H1 (cell line): ENCODE measurements at regions not wholly inside any gene's neighbourhood (a gene's known extent, or its start where the extent isn't known, plus 50 kb on each side); places are given as distances from the start of the nearest gene placed in this dataset.

Source experiments
- CTCF ChIA-PET: fragments of 300-600 bp; sonication (Branson Sonifier 250); formaldehyde crosslinking; loops from one replicate; lab custom pipeline; 2021; ENCODE audit not compliant: partially characterized antibody; lab: Charles Lee
- POLR2A ChIA-PET: fragments of 300-600 bp; sonication (Branson Sonifier 250); formaldehyde crosslinking; loops from one replicate; lab custom pipeline; 2021; ENCODE audit warnings: inconsistent platforms; ENCODE audit not compliant: partially characterized antibody; lab: Charles Lee
- DNase-seq, 2 experiments: peaks; one replicate each; pipeline versions ENCODE4 v3.0.0 to v3.0.0-alpha.2; 2010 to 2022; ENCODE audit warnings: low spot score in 2 of 2, low read depth in 1 of 2, mixed read lengths in 1 of 2
- FAIRE-seq: peaks from 2 replicates; lab custom pipeline; 2011; peaks lifted over from hg19 to GRCh38; lab: Jason Lieb, UNC
- H2AFZ ChIP-seq: 2 replicates; pipeline ENCODE4 v1.8.1; 2012; ENCODE audit warnings: low read length, inconsistent platforms
- H2AK5ac ChIP-seq: 2 replicates; pipeline ENCODE4 v1.6.1; 2013; ENCODE audit warnings: low read depth, low read length
- H2BK120ac ChIP-seq: replicated peaks from 2 replicates; pipeline ENCODE3; 2013; ENCODE audit warnings: low read depth, low read length, inconsistent platforms
- H2BK12ac ChIP-seq: 2 replicates; pipeline ENCODE4 v1.6.1; 2013; ENCODE audit warnings: low read depth, low read length
- H2BK15ac ChIP-seq: 2 replicates; pipeline ENCODE4 v1.6.1; 2013; ENCODE audit warnings: low read length
- H2BK20ac ChIP-seq: 2 replicates; pipeline ENCODE4 v1.6.1; 2013; ENCODE audit warnings: low read length
- H2BK5ac ChIP-seq: 2 replicates; pipeline ENCODE4 v1.6.1; 2013; ENCODE audit warnings: low read depth, low read length
- H3K14ac ChIP-seq: 2 replicates; pipeline ENCODE4 v1.6.1; 2013; ENCODE audit warnings: inconsistent platforms; ENCODE audit not compliant: insufficient read length
- H3K18ac ChIP-seq: 2 replicates; pipeline ENCODE4 v1.6.1; 2013; ENCODE audit warnings: low read length; ENCODE audit errors: extremely low read depth
- H3K23ac ChIP-seq: 2 replicates; pipeline ENCODE4 v1.6.1; 2013; ENCODE audit warnings: inconsistent platforms; ENCODE audit not compliant: insufficient read length
- H3K23me2 ChIP-seq: 2 replicates; pipeline ENCODE4 v1.6.1; 2013; ENCODE audit warnings: low read depth, low read length
- H3K27ac ChIP-seq: 2 replicates; pipeline ENCODE4 v1.6.1; 2011; ENCODE audit warnings: low read depth, low read length, inconsistent platforms
- H3K27me3 ChIP-seq, 4 experiments: replicated peaks in 1 of 4; 1 replicate in 1 of 4; 2 replicates in 3 of 4; pipeline versions ENCODE4 v1.6.1 to v1.8.1; 2011 to 2013; ENCODE audit warnings: low read length in 3 of 4, mild to moderate bottlenecking in 3 of 4, inconsistent platforms in 2 of 4, mixed read lengths in 2 of 4, moderate library complexity in 1 of 4; ENCODE audit not compliant: control insufficient read depth in 3 of 4, insufficient read depth in 3 of 4; ENCODE audit errors: extremely low read depth in 1 of 4
- H3K36me3 ChIP-seq, 4 experiments: 2 replicates each; pipeline versions ENCODE4 v1.6.1 to v1.8.1; 2011 to 2013; ENCODE audit warnings: mild to moderate bottlenecking in 4 of 4, low read length in 3 of 4, moderate library complexity in 2 of 4, control low read depth in 1 of 4, inconsistent platforms in 1 of 4; ENCODE audit not compliant: insufficient read depth in 4 of 4, control insufficient read depth in 2 of 4
- H3K4ac ChIP-seq: replicated peaks from 2 replicates; pipeline ENCODE3; 2013; ENCODE audit warnings: low read length, low read depth, mixed read lengths, inconsistent platforms; ENCODE audit not compliant: insufficient read length
- H3K4me1 ChIP-seq, 4 experiments: replicated peaks in 1 of 4; 1 replicate in 1 of 4; 2 replicates in 3 of 4; pipeline versions ENCODE4 v1.6.1 to v1.8.1; 2011 to 2013; ENCODE audit warnings: low read length in 3 of 4, inconsistent platforms in 2 of 4, mixed read lengths in 1 of 4; ENCODE audit not compliant: insufficient read depth in 4 of 4, control insufficient read depth in 3 of 4
- H3K4me2 ChIP-seq, 2 experiments: 2 replicates each; pipeline versions ENCODE4 v1.6.1 to v1.8.1; 2011 to 2013; ENCODE audit warnings: low read depth in 2 of 2, low read length in 2 of 2, control low read depth in 1 of 2, inconsistent platforms in 1 of 2, mild to moderate bottlenecking in 1 of 2; ENCODE audit not compliant: insufficient read depth in 1 of 2
- H3K4me3 ChIP-seq, 4 experiments: fragments of 200-600, 300-600 bp in 1 of 4; sonication (generic), shearing (Covaris generic), sonication (Bioruptor Twin) in 1 of 4; 2 replicates each; pipeline versions ENCODE4 v1.5.1 to v1.8.1; 2011 to 2016; ENCODE audit warnings: low read length in 4 of 4, low read depth in 3 of 4, control low read depth in 2 of 4, inconsistent platforms in 2 of 4, mild to moderate bottlenecking in 2 of 4, mixed read lengths in 1 of 4, moderate library complexity in 1 of 4; ENCODE audit not compliant: insufficient read depth in 2 of 4; ENCODE audit errors: extremely low read depth in 1 of 4
- H3K56ac ChIP-seq: replicated peaks from 2 replicates; pipeline ENCODE3; 2013; ENCODE audit warnings: low read depth, mild to moderate bottlenecking, mixed read lengths, low read length, inconsistent platforms; ENCODE audit not compliant: insufficient read length
- H3K79me1 ChIP-seq: 2 replicates; pipeline ENCODE4 v1.6.1; 2013; ENCODE audit warnings: low read depth, low read length, control low read depth
- H3K79me2 ChIP-seq, 2 experiments: 2 replicates each; pipeline versions ENCODE4 v1.6.1 to v1.8.1; 2012 to 2013; ENCODE audit warnings: low read length in 2 of 2, mild to moderate bottlenecking in 2 of 2, inconsistent platforms in 1 of 2; ENCODE audit not compliant: insufficient read depth in 2 of 2, control insufficient read depth in 1 of 2
- H3K9ac ChIP-seq, 4 experiments: replicated peaks in 1 of 4; 1 replicate in 1 of 4; 2 replicates in 3 of 4; pipeline versions ENCODE4 v1.6.1 to v1.8.1; 2011 to 2013; ENCODE audit warnings: low read depth in 3 of 4, low read length in 3 of 4, control low read depth in 2 of 4, mild to moderate bottlenecking in 2 of 4, moderate library complexity in 2 of 4, inconsistent platforms in 1 of 4; ENCODE audit errors: extremely low read depth in 1 of 4
- H3K9me3 ChIP-seq, 2 experiments: 2 replicates each; pipeline versions ENCODE4 v1.6.1 to v1.8.1; 2012 to 2013; ENCODE audit warnings: mild to moderate bottlenecking in 2 of 2, moderate library complexity in 2 of 2, control low read depth in 1 of 2, inconsistent platforms in 1 of 2, low read depth in 1 of 2, low read length in 1 of 2, mixed read lengths in 1 of 2; ENCODE audit not compliant: insufficient read depth in 2 of 2
- H4K20me1 ChIP-seq, 2 experiments: replicated peaks in 1 of 2; 2 replicates each; pipeline versions ENCODE3 to v1.8.1; 2011 to 2013; ENCODE audit warnings: inconsistent platforms in 2 of 2, low read length in 2 of 2, mild to moderate bottlenecking in 1 of 2; ENCODE audit not compliant: insufficient read depth in 2 of 2, control insufficient read depth in 1 of 2
- H4K5ac ChIP-seq: 2 replicates; pipeline ENCODE4 v1.6.1; 2013; ENCODE audit warnings: low read length, low read depth, mixed read lengths, inconsistent platforms; ENCODE audit not compliant: insufficient read length
- H4K8ac ChIP-seq: 2 replicates; pipeline ENCODE4 v1.8.0; 2013; ENCODE audit warnings: mild to moderate bottlenecking, moderate library complexity, low read length, inconsistent platforms; ENCODE audit not compliant: insufficient read depth; ENCODE audit errors: extremely low read depth
- H4K91ac ChIP-seq: replicated peaks from 2 replicates; pipeline ENCODE3; 2013; ENCODE audit warnings: low read length, mixed read lengths, inconsistent platforms; ENCODE audit not compliant: insufficient read length
- CHD2 ChIP-seq: IDR thresholded peaks from 2 replicates; pipeline ENCODE4 v1.6.1; 2012; ENCODE audit warnings: low read length, improper control_type of control experiment
- EGR1 ChIP-seq: IDR thresholded peaks from 2 replicates; pipeline ENCODE4 v1.6.1; 2011; ENCODE audit warnings: low read depth, low read length, borderline replicate concordance
- MAFK ChIP-seq: IDR thresholded peaks from 2 replicates; pipeline ENCODE4 v1.6.1; 2012; ENCODE audit warnings: low read depth, mild to moderate bottlenecking, improper control_type of control experiment, low read length
- NANOG ChIP-seq: IDR thresholded peaks from 2 replicates; pipeline ENCODE4 v1.6.1; 2011; ENCODE audit warnings: low read length, low read depth, mild to moderate bottlenecking, inconsistent platforms; ENCODE audit not compliant: insufficient read depth, poor library complexity, severe bottlenecking
- POU5F1 ChIP-seq: IDR thresholded peaks from 2 replicates; pipeline ENCODE4 v1.6.1; 2011; ENCODE audit warnings: low read depth, mild to moderate bottlenecking, low read length, moderate library complexity
- RAD21 ChIP-seq, 2 experiments: IDR thresholded peaks in 1 of 2; conservative IDR thresholded peaks in 1 of 2; 2 replicates each; pipeline ENCODE4 v1.6.1; 2011; ENCODE audit warnings: low read depth in 2 of 2, low read length in 2 of 2, improper control_type of control experiment in 1 of 2, inconsistent platforms in 1 of 2, mild to moderate bottlenecking in 1 of 2, moderate library complexity in 1 of 2
- SIRT6 ChIP-seq: IDR thresholded peaks from one replicate; pipeline ENCODE4 v1.7.1; 2012; ENCODE audit warnings: low read length, inconsistent platforms
- SP1 ChIP-seq: IDR thresholded peaks from 2 replicates; pipeline ENCODE4 v1.6.1; 2011; ENCODE audit warnings: low read depth, low read length
- YY1 ChIP-seq: IDR thresholded peaks from 2 replicates; pipeline ENCODE4 v1.6.1; 2011; ENCODE audit warnings: low read depth, mild to moderate bottlenecking, low read length
- WGBS, 2 experiments: shearing (Covaris generic) in 1 of 2; methylation state at CpG; one replicate each; pipeline versions ENCODE4 v1.1.6 to v1.1.7; 2013 to 2015; ENCODE audit warnings: low lambda C conversion rate in 2 of 2, mixed read lengths in 2 of 2, inconsistent platforms in 1 of 2, low coverage in 1 of 2, missing lambda C conversion rate in 1 of 2; ENCODE audit not compliant: insufficient replicate concordance in 2 of 2, insufficient coverage in 1 of 2, insufficient read length in 1 of 2; ENCODE audit errors: extremely low coverage in 1 of 2, missing lambda C conversion rate in 1 of 2; 5-methylcytosine and 5-hydroxymethylcytosine counted together

DNA sequence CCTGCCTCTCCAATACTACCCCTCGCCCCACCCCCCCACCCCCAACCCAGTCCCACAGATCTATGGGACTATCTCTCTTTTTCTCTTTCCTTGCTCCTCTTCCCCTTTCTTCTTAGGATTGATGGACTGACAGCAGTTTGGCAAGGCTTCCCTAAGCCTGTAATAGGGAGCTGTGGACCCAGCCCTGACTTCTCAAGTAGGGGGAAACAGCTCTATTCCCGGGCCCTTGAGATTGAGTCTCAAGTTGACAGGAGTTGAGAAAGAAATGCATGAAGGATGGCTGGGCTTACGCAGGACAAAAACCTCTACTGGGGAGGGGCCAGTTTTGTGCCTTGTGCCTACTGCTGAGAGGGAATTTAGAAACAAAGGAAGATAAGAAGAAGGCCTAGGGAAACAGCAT, 60.4 kb downstream of the SMUG1 start:
- no peak overlapping the region for H4K5ac ChIP-seq
- H3K4me3 ChIP-seq, result no peak overlapping the region
- CTCF ChIA-PET, result interaction anchor here (0.6 to 20.5 kb wide), 8 partner anchors 9 to 96 kb away, joined by 3 to 242 read pairs (median 4); partner anchors contain the start of gene HOXC5
- H3K23ac ChIP-seq, result no peak overlapping the region
- WGBS, 2 experiments, result 0% methylated on average over 2 of the region's 3 CpGs; no CpG with 5 or more reads in 1 of the 2 experiments
- H2BK15ac ChIP-seq, result no peak overlapping the region
- H3K79me2 ChIP-seq, result no peaks in the 10 kb centered on the region
- H3K79me1 ChIP-seq, result no peaks in the 10 kb centered on the region
- H2BK12ac ChIP-seq, result no peak overlapping the region
- DNase-seq, result no peak
- H3K4me1 ChIP-seq, result peaks cover 3 to 20% (median 14%) of the 10 kb centered on the region in 4 experiments
- H3K4me2 ChIP-seq, result no peak overlapping the region; a peak in 2 of 4 replicates
- no peak overlapping the region for H3K14ac ChIP-seq
- no peak overlapping the region for H2BK20ac ChIP-seq
- peaks cover 3% of the 10 kb centered on the region; the same call in 1 of the 2 replicates for H3K23me2 ChIP-seq
- no peak overlapping the region for H2BK120ac ChIP-seq
- no peak overlapping the region for H3K27ac ChIP-seq
- H2AFZ ChIP-seq, result no peak overlapping the region
- TF ChIP-seq MAFK (no peak), RAD21 (IDR thresholded peaks at IDR 0.05 in 1 of 2, conservative IDR thresholded peaks at IDR 0.05 in 1 of 2; ENCODE audit: low read depth in 2 of 2, low read length in 2 of 2) (no peak), POU5F1 (no peak), NANOG (no peak), SIRT6 (no peak), CHD2 (no peak), EGR1 (no peak), YY1 (no peak), SP1 (no peak)
- POLR2A ChIA-PET, result no interaction called here
- no peak overlapping the region for H2AK5ac ChIP-seq
- peak; percentile 7 for FAIRE-seq
- H3K56ac ChIP-seq, result no peak overlapping the region
- H2BK5ac ChIP-seq, result no peak overlapping the region
- no peak overlapping the region for H3K4ac ChIP-seq
- H4K8ac ChIP-seq, result no peak overlapping the region
- no peak overlapping the region for H3K9ac ChIP-seq
- H3K36me3 ChIP-seq, result no peaks in the 10 kb centered on the region
- no peak overlapping the region for H3K18ac ChIP-seq
- no peak overlapping the region for H4K91ac ChIP-seq
- peaks cover 60 to 97% (median 91%) of the 10 kb centered on the region in 4 experiments for H3K27me3 ChIP-seq
- H3K9me3 ChIP-seq, result no peaks in the 10 kb centered on the region
- peaks cover 8 to 13% of the 10 kb centered on the region in 2 experiments for H4K20me1 ChIP-seq
